H7 (cell line): ENCODE measurements at regions not wholly inside any gene's neighbourhood (a gene's known extent, or its start where the extent isn't known, plus 50 kb on each side); places are given as distances from the start of the nearest gene placed in this dataset.

ENCODE experiments used
- DNase-seq: peaks from one replicate; pipeline ENCODE4 v3.0.0; 2012
- H3K27me3 ChIP-seq: 2 replicates; pipeline ENCODE4 v1.6.0; 2011; ENCODE audit warnings: mild to moderate bottlenecking, low read length; ENCODE audit not compliant: control insufficient read depth, insufficient read depth
- H3K36me3 ChIP-seq: replicated peaks from 2 replicates; pipeline ENCODE4 v1.5.1; 2011; ENCODE audit warnings: low read length; ENCODE audit not compliant: control insufficient read depth, insufficient read depth
- H3K4me3 ChIP-seq: 2 replicates; pipeline ENCODE4 v1.5.1; 2011; ENCODE audit warnings: low read depth, mild to moderate bottlenecking, control low read depth, low read length, moderate library complexity; ENCODE audit not compliant: insufficient read depth

DNA sequence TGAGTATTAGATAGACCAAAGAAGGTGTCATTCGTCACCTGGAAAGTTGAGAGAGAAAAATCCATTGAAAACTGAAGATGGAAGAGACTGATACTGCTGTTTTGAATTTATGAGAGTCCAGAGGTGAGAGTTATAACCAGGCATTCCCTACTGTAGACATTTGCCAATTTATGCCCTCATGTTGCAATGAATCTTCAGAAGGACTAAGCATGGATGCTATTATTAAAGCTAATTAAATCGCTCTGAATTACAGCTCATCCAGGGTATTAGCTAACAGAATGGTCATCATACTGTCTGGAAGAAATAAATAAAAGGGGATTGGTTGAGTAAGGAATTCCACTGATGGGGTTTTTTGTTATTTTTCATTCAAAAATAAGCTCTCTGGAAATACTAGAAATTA, 101.6 kb upstream of the PLPP4 start:
- DNase-seq: no peak
- H3K36me3 ChIP-seq: no peaks in the 10 kb centered on the region
- H3K4me3 ChIP-seq: no peak overlapping the region
- no peaks in the 10 kb centered on the region for H3K27me3 ChIP-seq

DNA sequence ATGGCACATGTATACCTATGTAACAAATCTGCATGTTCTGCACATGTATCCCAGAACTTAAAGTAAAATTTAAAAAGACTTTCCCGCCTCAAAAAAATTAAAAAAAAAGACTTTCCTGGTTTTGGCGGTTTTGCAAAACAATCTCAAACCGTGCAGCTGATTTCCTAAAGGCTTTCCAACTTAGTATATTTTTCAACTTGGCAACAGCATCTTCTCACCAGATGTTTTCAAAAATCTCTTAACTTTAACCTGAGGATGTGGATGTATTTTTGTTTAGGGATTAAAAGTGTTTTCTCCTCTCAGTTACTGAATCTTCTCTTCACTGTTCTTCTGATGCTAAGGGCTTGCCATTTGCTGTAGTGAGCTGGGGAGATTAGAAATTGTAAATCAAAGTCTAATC, 96.5 kb upstream of the PLPP4 start:
- H3K36me3 ChIP-seq: no peaks in the 10 kb centered on the region

GRCh38 chr10:120365872-120366271, 91.2 kb upstream of the PLPP4 start:
- H3K27me3 ChIP-seq: no peaks in the 10 kb centered on the region; the same call in 1 of the 2 replicates
- DNase-seq: no peak
- no peaks in the 10 kb centered on the region for H3K36me3 ChIP-seq
- no peak overlapping the region for H3K4me3 ChIP-seq

More for the DNA sequence above, 96.5 kb upstream of the PLPP4 start:
- no peak for DNase-seq
- H3K4me3 ChIP-seq: no peak overlapping the region
- H3K27me3 ChIP-seq: no peaks in the 10 kb centered on the region

- no peaks in the 10 kb centered on the region for H3K36me3 ChIP-seq
These were observed 89.7 kb upstream of the PLPP4 start for GRCh38 chr10:120367341-120367740.

GRCh38 chr10:120368338-120368737, 88.7 kb upstream of the PLPP4 start:
- H3K36me3 ChIP-seq: no peaks in the 10 kb centered on the region
- H3K4me3 ChIP-seq: no peak overlapping the region
- H3K27me3 ChIP-seq: no peaks in the 10 kb centered on the region; the same call in 1 of the 2 replicates
- DNase-seq: no peak

More at GRCh38 chr10:120367341-120367740, 89.7 kb upstream of the PLPP4 start:
- DNase-seq: no peak
- Histone ChIP-seq H3K4me3 (no peak overlapping the region), H3K27me3 (no peaks in the 10 kb centered on the region; the same call in 1 of the 2 replicates)

DNA sequence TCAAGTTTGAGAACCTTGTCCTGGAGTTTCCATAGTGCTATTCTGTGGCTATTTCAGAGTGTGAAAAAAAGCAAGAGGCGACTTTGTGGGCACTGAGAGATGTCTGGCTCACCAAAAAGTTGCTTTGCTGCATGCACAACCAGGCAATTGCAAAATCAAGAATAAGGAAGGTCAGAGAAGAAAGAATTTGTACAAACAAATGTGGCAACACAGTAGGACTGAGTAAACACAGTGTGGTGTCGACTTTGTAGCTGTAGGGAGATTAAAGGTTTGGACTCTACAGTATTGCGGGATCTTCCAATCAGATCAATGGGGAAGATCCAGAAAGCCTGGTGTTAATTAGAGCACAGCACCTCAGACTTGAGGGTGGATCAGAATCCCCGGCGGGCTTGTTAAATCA, 88.1 kb upstream of the PLPP4 start:
- DNase-seq: no peak
- no peaks in the 10 kb centered on the region for H3K36me3 ChIP-seq
- H3K4me3 ChIP-seq: no peak overlapping the region
- no peaks in the 10 kb centered on the region; the same call in 1 of the 2 replicates for H3K27me3 ChIP-seq

DNA sequence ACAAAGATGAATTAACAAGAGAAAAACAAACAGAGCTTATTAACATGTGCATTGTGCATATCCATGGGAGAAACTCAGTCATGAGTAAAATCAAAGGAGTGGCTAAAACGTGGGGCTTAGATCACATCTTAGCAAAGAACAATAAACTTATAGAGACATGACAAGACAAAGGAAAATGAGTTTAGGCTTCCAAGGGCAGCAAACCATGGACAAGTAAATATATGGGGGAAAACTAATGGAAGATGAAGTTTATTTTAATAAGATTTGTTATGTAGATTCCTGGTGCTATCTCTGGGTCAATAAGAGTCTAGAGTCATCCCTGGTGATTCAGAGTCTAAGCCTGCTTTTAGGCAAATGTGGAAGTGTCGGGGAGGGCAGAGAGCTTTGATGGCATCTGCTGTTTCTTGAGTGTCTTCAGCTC, 87.2 kb upstream of the PLPP4 start:
- no peak for DNase-seq
- no peaks in the 10 kb centered on the region; the same call in 1 of the 2 replicates for H3K27me3 ChIP-seq
- H3K4me3 ChIP-seq: no peak overlapping the region

DNA sequence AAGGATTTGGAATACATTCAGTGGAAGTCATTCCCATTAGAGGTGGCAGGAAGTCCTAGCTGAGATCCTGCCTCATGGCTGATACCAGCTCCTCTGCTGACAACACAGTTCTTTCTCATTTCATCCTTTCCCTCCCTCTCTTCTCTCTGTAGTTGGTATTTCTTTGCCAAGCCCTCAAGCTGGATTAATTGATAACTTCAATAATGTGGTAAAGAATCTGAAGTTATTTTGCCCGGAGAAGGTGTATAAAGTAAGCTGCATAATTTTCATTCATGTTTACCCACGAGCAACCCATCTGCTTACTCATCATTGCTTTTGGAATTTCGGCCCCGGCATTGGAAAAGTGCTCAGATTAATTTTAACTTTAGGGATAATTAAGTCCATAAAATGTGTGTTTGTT, 85.2 kb upstream of the PLPP4 start:
- Histone ChIP-seq H3K36me3 (no peaks in the 10 kb centered on the region), H3K4me3 (no peak overlapping the region), H3K27me3 (no peaks in the 10 kb centered on the region; the same call in 1 of the 2 replicates)
- no peak for DNase-seq

More for the DNA sequence above, 87.2 kb upstream of the PLPP4 start:
- no peaks in the 10 kb centered on the region for H3K36me3 ChIP-seq

DNA sequence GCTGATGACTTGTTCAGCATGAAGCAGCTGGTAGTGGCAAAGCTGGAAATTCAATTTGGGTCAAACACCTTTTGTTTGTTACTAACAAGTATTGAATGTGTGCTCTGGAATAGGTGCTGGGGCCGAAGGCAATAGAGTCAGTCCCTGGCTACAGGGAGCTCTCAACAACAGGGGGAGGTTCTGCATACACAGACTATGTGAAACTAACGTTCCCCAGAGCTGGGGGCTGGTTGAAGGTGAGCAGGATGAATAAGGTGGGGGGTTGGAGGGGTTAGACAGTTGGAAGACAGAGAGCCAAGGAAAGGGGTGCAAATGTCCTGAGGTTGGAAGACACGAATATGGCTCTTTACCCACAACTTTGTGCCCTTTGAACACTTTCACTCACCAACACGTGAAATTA, 84.1 kb upstream of the PLPP4 start:
- H3K4me3 ChIP-seq: no peak overlapping the region
- DNase-seq: no peak
- no peaks in the 10 kb centered on the region for H3K27me3 ChIP-seq
- no peaks in the 10 kb centered on the region for H3K36me3 ChIP-seq

DNA sequence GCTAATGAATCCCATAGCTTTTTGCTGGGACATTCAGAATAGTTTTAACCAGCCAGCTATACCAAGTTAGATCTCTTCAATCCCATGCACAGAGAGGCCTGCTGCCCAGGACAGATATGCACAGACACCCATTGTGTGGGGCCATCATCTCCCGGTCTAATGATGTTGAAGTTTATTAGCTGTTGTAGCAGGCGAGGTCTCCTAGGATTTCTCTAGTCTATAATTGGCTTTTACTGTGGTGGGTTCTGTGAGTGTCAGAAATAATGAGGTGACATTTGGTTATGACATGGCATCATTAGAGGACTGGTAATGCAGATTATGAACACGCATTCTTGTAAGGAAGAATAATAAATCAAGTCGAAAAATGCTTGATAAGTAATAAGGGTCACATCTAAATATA, 81.4 kb upstream of the PLPP4 start:
- Histone ChIP-seq H3K27me3 (no peaks in the 10 kb centered on the region), H3K4me3 (no peak overlapping the region), H3K36me3 (no peaks in the 10 kb centered on the region)
- no peak for DNase-seq

- H3K36me3 ChIP-seq: no peaks in the 10 kb centered on the region
- H3K27me3 ChIP-seq: no peaks in the 10 kb centered on the region
- no peak overlapping the region for H3K4me3 ChIP-seq
- no peak for DNase-seq
These were observed 75.1 kb upstream of the PLPP4 start for GRCh38 chr10:120381931-120382330.

DNA sequence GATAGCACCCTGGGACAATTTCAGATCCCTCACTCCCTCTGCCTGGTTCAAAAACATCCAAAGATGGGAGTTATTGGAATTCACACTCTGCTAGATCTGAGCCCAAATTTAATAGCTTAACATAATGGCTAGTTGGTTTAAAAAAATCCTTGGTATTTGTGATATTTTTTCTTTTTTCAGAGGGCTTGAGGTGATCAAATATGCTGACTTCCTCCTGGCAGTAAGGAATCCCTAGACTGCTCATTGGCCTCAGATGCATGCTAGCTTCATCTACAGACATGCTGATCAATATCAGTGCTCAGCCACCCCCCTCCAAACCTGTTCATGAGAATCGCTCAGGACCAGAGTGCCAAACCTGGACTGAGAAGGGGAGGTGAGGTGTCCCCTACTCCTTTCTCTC, 74.7 kb upstream of the PLPP4 start:
- no peaks in the 10 kb centered on the region for H3K36me3 ChIP-seq
- H3K27me3 ChIP-seq: no peaks in the 10 kb centered on the region
- no peak overlapping the region for H3K4me3 ChIP-seq
- DNase-seq: no peak

GRCh38 chr10:120385992-120386391, 71.0 kb upstream of the PLPP4 start:
- Histone ChIP-seq H3K27me3 (no peaks in the 10 kb centered on the region), H3K36me3 (no peaks in the 10 kb centered on the region), H3K4me3 (no peak overlapping the region)
- DNase-seq: no peak

DNA sequence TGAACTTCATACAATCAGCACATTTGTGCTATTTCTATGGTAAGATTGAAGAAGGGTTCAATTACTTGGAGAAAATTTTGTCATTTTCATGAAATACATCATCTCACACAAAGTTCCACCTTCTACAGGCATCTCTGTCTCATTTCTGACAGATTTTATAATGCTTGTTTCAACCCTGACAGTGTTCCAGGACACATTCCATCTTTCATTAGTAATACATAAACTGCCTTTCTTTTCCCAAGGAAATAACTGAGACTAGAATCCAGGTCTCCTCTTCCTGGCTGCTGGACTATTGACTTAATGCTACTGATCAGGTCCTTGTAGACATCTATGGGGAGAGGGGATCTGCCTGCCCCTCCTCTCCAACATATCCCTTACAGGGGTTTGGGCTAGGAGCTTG, 70.1 kb upstream of the PLPP4 start:
- no peak for DNase-seq
- no peaks in the 10 kb centered on the region for H3K36me3 ChIP-seq
- H3K4me3 ChIP-seq: no peak overlapping the region
- no peaks in the 10 kb centered on the region for H3K27me3 ChIP-seq

DNA sequence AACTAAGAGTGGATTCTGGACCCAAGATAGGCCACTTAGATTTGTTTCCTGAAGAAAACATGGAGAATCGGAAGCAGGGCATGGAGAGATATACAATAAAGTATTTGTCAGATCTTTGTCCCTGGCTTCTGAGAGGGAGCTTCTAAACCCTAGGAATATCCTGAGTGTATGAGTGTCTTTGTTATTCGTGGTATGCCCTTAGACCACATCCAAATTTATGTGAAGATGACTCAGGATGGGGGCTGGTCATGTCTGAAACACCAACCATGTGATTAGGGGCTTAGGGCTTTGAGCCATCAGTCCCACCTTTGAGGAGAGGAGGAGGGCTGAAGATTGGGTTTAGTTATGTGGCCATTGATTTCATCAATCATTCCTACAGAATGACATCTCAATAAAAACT, 69.7 kb upstream of the PLPP4 start:
- no peak for DNase-seq
- H3K4me3 ChIP-seq: no peak overlapping the region
- no peaks in the 10 kb centered on the region for H3K27me3 ChIP-seq
- H3K36me3 ChIP-seq: no peaks in the 10 kb centered on the region

DNA sequence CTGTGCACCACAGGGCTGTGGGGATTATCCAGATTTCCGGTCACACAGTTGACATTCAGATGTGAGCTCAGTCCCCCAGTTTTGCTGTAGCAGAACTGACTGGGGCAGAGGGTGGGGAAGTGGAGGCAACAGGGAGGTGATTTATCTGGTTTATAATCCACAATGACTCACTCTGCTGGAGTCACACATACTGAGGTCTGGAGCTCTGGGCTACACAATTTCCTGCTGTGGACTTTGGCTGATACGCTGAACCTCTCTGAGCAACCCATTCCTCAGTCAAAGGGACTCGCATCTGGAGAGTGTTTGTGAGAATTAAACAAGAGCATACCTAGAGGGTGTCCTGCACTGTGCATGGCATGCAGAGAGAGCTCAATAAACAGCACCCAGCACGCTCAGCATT, 64.8 kb upstream of the PLPP4 start:
- H3K27me3 ChIP-seq: no peaks in the 10 kb centered on the region
- H3K36me3 ChIP-seq: no peaks in the 10 kb centered on the region
- H3K4me3 ChIP-seq: no peak overlapping the region
- DNase-seq: no peak
